A549 (cell line): ENCODE measurements at regions not wholly inside any gene's neighbourhood (a gene's known extent, or its start where the extent isn't known, plus 50 kb on each side); places are given as distances from the start of the nearest gene placed in this dataset.
"Not testable (repeated sequence)": the region's sequence is repeated elsewhere in the genome, so short reads cannot be mapped to it uniquely, and the experiment has no call there.

Experiments
- CTCF ChIP-seq: fragments of >200 bp; sonication (Bioruptor Twin); formaldehyde crosslinking; IDR thresholded peaks from 3 replicates; pipeline ENCODE4 v1.5.1; 2016
- ELK1 ChIP-seq: fragments of 150-350 bp; IDR thresholded peaks from 2 replicates; pipeline ENCODE4 v1.6.1; 2014; ENCODE audit warnings: low read depth, mild to moderate bottlenecking, low read length
- USF2 ChIP-seq: fragments of 450-650 bp; IDR thresholded peaks from 2 replicates; pipeline ENCODE4 v1.6.1; 2014; ENCODE audit warnings: antibody characterized with exemption

DNA sequence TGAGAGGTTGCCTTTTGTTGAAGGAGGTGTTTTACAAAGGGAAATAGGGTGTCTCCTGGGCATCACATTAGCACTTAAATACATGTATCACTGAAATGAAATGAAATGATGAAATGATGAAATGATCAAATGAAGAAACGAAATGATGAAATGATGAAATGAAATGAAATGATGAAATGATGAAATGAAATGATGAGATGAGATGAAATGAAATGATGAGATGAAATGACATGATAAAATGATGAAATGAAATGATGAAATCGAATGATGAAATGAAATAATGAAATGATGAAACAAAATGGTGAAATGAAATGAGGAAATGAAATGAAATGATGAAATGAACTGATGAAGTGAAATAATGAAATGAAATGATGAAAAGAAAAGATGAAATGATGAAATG is 137.6 kb upstream of the ERV3-1 start:
- not testable (repeated sequence) for TF ChIP-seq USF2, ELK1, CTCF
